ENCODE measurements at regions not wholly inside any gene's neighbourhood (a gene's known extent, or its start where the extent isn't known, plus 50 kb on each side); places are given as distances from the start of the nearest gene placed in this dataset.

DNA sequence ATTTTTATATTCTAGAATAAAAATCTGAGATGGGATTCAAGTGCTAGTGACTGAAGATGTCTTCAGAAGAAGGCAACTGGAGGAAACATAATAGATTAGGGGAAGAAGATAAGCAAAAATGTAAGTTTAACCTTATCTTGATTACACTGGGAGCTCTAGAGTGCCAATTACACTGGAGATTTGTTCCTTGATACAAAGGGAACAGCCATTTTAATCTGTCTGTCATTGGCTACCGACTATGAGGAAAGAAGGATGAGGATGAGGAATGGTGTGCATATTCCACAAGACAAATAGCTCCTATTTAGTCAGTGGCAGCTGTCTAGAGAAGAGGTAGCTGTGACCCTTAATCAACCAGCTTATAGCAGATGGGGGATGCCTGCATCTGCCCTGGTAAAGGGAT, 1034.5 kb upstream of the IGFBP7 start:
- Histone ChIP-seq H3K4me2 (ENCODE audit: insufficient read depth, low read length) (no peak overlapping the region), H2AFZ (ENCODE audit: low read depth, low read length) (no peak overlapping the region), H3K27ac (ENCODE audit: insufficient read depth, low read depth, low read length) (no peak overlapping the region), H3K36me3 (ENCODE audit: control insufficient read depth in 2 of 2, extremely low read depth in 1 of 2, insufficient read depth in 2 of 2, low read length in 2 of 2) (no peaks in the 10 kb centered on the region), H3K4me3 (replicated peaks in 1 of 3; ENCODE audit: insufficient read depth in 1 of 3, low read depth in 1 of 3, low read length in 3 of 3) (no peak overlapping the region), H3K4me1 (ENCODE audit: control insufficient read depth, extremely low read depth, insufficient read depth, low read length) (no peaks in the 10 kb centered on the region), H3K9me1 (replicated peaks; ENCODE audit: control insufficient read depth, extremely low read depth, insufficient read depth, low read length) (no peaks in the 10 kb centered on the region), H4K20me1 (replicated peaks; ENCODE audit: control insufficient read depth, extremely low read depth, insufficient read depth, low read length) (no peaks in the 10 kb centered on the region), H3K79me2 (ENCODE audit: control insufficient read depth, insufficient read depth, low read length) (no peaks in the 10 kb centered on the region), H3K9me3 (replicated peaks; ENCODE audit: control insufficient read depth, insufficient read depth, low read length) (no peaks in the 10 kb centered on the region), H3K27me3 (ENCODE audit: control insufficient read depth in 2 of 2, insufficient read depth in 2 of 2, low read length in 2 of 2) (no peaks in the 10 kb centered on the region), H3K9ac (replicated peaks; ENCODE audit: extremely low read depth, insufficient read depth, low read length) (no peak overlapping the region)
- FAIRE-seq (no peak), DNase-seq (ENCODE audit: low read depth, low spot score) (no peak)
- CTCF ChIA-PET, result no interaction called here
- dilution Hi-C loops (cut with MboI; ENCODE audit: extremely low pct_ligation_motif_present, low sequenced_read_pairs) (no loop called here), intact Hi-C loops (cut with micrococcal nuclease) (no loop called here)
- POLR2A ChIA-PET, result no interaction called here
- TF ChIP-seq FOS (IDR thresholded peaks at IDR 0.05; ENCODE audit: borderline replicate concordance, insufficient read depth, low read length), result no peak
- TF ChIP-seq POLR2AphosphoS5 (IDR thresholded peaks at IDR 0.05; ENCODE audit: insufficient read depth, low read depth, low read length), result no peak
- TF ChIP-seq JUN (IDR thresholded peaks at IDR 0.05; ENCODE audit: borderline replicate concordance, insufficient read depth, insufficient read length, low read depth), result no peak
- TF ChIP-seq GATA2 (IDR thresholded peaks at IDR 0.05; ENCODE audit: insufficient read depth, insufficient read length, low read depth, low read length), result no peak
- TF ChIP-seq MAX (IDR thresholded peaks at IDR 0.05; ENCODE audit: insufficient read depth, insufficient read length), result no peak
- TF ChIP-seq POLR2A (IDR thresholded peaks at IDR 0.05; ENCODE audit: low read depth, low read length), result no peak
- TF ChIP-seq, protein P1, sequence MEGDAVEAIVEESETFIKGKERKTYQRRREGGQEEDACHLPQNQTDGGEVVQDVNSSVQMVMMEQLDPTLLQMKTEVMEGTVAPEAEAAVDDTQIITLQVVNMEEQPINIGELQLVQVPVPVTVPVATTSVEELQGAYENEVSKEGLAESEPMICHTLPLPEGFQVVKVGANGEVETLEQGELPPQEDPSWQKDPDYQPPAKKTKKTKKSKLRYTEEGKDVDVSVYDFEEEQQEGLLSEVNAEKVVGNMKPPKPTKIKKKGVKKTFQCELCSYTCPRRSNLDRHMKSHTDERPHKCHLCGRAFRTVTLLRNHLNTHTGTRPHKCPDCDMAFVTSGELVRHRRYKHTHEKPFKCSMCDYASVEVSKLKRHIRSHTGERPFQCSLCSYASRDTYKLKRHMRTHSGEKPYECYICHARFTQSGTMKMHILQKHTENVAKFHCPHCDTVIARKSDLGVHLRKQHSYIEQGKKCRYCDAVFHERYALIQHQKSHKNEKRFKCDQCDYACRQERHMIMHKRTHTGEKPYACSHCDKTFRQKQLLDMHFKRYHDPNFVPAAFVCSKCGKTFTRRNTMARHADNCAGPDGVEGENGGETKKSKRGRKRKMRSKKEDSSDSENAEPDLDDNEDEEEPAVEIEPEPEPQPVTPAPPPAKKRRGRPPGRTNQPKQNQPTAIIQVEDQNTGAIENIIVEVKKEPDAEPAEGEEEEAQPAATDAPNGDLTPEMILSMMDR (IDR thresholded peaks at IDR 0.05; ENCODE audit: extremely low read depth in 1 of 2, insufficient read depth in 1 of 2, low read depth in 1 of 2, low read length in 2 of 2), result no peak
- no peak for TF ChIP-seq MYC (IDR thresholded peaks at IDR 0.05; ENCODE audit: low read depth, low read length)
- BruUV-seq (replicated peaks), result no TSS peak

All from endothelial cell of umbilical vein (primary cell).